Cardiac muscle cell (in vitro differentiated cells and primary cell): ENCODE measurements at regions not wholly inside any gene's neighbourhood (a gene's known extent, or its start where the extent isn't known, plus 50 kb on each side); places are given as distances from the start of the nearest gene placed in this dataset.
"Not testable (repeated sequence)": the region's sequence is repeated elsewhere in the genome, so short reads cannot be mapped to it uniquely, and the experiment has no call there.

Experiments used
- DNase-seq, 2 donors: peaks; one replicate each; pipeline versions ENCODE4 v3.0.0 to v3.0.0-alpha.2; 2010 to 2017; ENCODE audit warnings: low read depth in 1 of 2, low spot score in 1 of 2
- H3K27ac ChIP-seq: fragments of 200-600 bp; sonication (generic); 2 replicates; pipeline ENCODE4 v1.5.1; 2016
- H3K27me3 ChIP-seq: fragments of 200-600 bp; sonication (generic); 2 replicates; pipeline ENCODE4 v1.6.0; 2016; ENCODE audit warnings: control low read depth
- H3K36me3 ChIP-seq: fragments of 200-600 bp; sonication (generic); 2 replicates; pipeline ENCODE4 v1.5.1; 2016; ENCODE audit warnings: control low read depth
- H3K4me1 ChIP-seq: fragments of 200-600 bp; sonication (generic); 2 replicates; pipeline ENCODE4 v1.8.1; 2017; ENCODE audit warnings: low read depth, mild to moderate bottlenecking, mixed run types
- H3K4me3 ChIP-seq: fragments of 200-600 bp; sonication (generic); 2 replicates; pipeline ENCODE4 v1.5.1; 2016; ENCODE audit warnings: mild to moderate bottlenecking
- H3K9me3 ChIP-seq: fragments of 200-600 bp; sonication (generic); 2 replicates; pipeline ENCODE4 v1.5.1; 2017; ENCODE audit warnings: low read depth, mild to moderate bottlenecking, control low read depth
- TF ChIP-seq, protein P1 (sequence below): IDR thresholded peaks from 2 replicates; pipeline ENCODE4 v1.5.1; 2012; ENCODE audit warnings: low read depth, mild to moderate bottlenecking, low read length

DNA sequence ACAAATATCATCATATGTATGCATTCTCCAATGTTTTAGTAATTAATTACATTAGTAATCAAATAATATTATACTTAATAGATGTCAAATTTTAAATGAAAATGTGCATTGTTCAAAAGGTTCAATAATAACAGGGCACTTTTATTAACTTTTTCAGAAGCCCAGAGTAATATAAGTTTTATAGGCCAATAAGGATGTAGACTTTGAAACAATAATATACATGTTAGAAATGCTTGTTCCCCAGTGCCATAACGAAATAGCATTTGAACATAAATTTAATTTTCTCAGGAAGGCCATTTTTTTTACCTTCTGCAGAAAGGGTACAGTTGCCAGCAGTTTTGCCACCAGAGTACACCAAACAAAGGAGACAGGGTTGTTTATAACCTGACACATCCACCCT, 1133.9 kb upstream of the LRRTM3 start:
- H3K4me1 ChIP-seq: no peaks in the 10 kb centered on the region
- H3K4me3 ChIP-seq: no peak overlapping the region
- TF ChIP-seq, protein P1, sequence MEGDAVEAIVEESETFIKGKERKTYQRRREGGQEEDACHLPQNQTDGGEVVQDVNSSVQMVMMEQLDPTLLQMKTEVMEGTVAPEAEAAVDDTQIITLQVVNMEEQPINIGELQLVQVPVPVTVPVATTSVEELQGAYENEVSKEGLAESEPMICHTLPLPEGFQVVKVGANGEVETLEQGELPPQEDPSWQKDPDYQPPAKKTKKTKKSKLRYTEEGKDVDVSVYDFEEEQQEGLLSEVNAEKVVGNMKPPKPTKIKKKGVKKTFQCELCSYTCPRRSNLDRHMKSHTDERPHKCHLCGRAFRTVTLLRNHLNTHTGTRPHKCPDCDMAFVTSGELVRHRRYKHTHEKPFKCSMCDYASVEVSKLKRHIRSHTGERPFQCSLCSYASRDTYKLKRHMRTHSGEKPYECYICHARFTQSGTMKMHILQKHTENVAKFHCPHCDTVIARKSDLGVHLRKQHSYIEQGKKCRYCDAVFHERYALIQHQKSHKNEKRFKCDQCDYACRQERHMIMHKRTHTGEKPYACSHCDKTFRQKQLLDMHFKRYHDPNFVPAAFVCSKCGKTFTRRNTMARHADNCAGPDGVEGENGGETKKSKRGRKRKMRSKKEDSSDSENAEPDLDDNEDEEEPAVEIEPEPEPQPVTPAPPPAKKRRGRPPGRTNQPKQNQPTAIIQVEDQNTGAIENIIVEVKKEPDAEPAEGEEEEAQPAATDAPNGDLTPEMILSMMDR: no peak
- DNase-seq: no peak
- no peaks in the 10 kb centered on the region for H3K27me3 ChIP-seq
- H3K9me3 ChIP-seq: no peaks in the 10 kb centered on the region
- no peaks in the 10 kb centered on the region for H3K36me3 ChIP-seq
- H3K27ac ChIP-seq: no peak overlapping the region

GRCh38 chr10:65793738-65794425, 1132.0 kb upstream of the LRRTM3 start:
- Histone ChIP-seq H3K36me3 (no peaks in the 10 kb centered on the region), H3K27me3 (no peaks in the 10 kb centered on the region), H3K9me3 (no peaks in the 10 kb centered on the region), H3K4me1 (no peaks in the 10 kb centered on the region), H3K27ac (no peak overlapping the region), H3K4me3 (no peak overlapping the region)
- TF ChIP-seq, protein P1: no peak
- peak in 1 of 2 donors; percentile 1 for DNase-seq

GRCh38 chr10:65794861-65795260, 1131.0 kb upstream of the LRRTM3 start:
- DNase-seq, H3K27ac ChIP-seq, H3K4me3 ChIP-seq, H3K27me3 ChIP-seq, H3K4me1 ChIP-seq, H3K9me3 ChIP-seq, H3K36me3 ChIP-seq: not testable (repeated sequence)

DNA sequence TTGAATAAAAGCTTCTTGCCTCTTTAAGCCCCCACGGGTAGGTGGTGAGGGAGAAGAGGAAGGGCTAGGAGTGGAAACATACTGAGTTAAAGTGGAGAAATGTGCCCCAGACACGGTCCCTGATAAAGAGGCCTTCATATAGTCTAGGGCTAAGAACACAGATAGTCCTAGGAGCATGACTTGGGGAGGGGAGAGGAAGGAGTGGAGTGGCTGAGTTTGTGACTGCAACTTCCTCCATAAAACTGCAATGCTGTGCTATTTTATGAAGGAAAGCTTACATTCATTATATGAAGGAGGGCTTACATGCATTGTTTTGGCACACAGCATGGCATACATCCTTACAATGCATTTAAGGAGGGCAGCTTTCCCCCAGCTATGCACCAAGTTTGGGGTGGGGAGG, 1129.4 kb upstream of the LRRTM3 start:
- TF ChIP-seq, protein P1: no peak
- Histone ChIP-seq H3K36me3 (no peaks in the 10 kb centered on the region), H3K27me3 (no peaks in the 10 kb centered on the region), H3K9me3 (no peaks in the 10 kb centered on the region), H3K4me1 (no peaks in the 10 kb centered on the region), H3K4me3 (no peak overlapping the region), H3K27ac (no peak overlapping the region)
- DNase-seq: no peak

DNA sequence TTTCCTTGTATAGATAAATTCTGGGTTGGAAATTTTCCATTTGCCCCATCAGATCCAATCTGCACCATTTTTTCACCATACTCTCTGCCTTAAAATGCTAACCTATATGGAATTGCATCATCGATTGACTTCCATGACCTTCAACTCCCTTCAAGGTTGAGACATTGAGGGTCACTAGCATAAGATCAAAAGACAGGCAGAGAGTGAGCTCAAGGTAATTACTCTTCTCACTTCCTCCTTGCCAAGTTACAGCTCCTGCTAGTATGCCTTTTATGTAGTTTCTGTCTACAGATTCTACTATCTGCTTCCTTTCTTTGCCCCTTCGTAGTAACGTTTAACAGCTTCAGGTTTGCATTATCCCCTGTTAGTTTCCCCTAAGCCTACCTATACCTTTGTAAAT, 1127.7 kb upstream of the LRRTM3 start:
- TF ChIP-seq, protein P1: no peak
- Histone ChIP-seq H3K27me3 (no peaks in the 10 kb centered on the region), H3K27ac (no peak overlapping the region), H3K4me1 (no peaks in the 10 kb centered on the region), H3K4me3 (no peak overlapping the region), H3K9me3 (no peaks in the 10 kb centered on the region), H3K36me3 (no peaks in the 10 kb centered on the region)
- no peak for DNase-seq

DNA sequence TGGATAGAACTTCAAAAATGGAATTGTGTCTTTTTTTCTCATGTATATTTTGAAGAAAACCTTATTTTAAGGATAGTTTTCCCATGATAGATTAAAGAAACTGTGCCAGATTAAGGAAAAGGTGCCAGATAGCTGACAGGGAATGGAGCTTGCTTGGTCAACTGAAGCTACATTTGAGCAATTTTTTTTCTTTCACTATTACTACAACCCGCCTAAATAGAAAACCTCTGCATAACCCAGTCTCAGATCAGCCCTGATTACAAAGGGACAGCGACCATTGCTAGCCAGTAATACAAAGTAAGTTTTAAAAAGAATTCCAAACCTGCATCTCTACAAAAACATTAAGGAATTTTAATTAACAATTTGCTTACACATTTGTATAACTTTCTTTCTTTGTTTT, 1123.4 kb upstream of the LRRTM3 start:
- Histone ChIP-seq H3K36me3 (no peaks in the 10 kb centered on the region), H3K27ac (no peak overlapping the region), H3K4me3 (no peak overlapping the region), H3K9me3 (no peaks in the 10 kb centered on the region), H3K27me3 (no peaks in the 10 kb centered on the region), H3K4me1 (no peaks in the 10 kb centered on the region)
- no peak for DNase-seq
- TF ChIP-seq, protein P1: no peak
